ENCODE measurements at regions not wholly inside any gene's neighbourhood (a gene's known extent, or its start where the extent isn't known, plus 50 kb on each side); places are given as distances from the start of the nearest gene placed in this dataset.

DNA sequence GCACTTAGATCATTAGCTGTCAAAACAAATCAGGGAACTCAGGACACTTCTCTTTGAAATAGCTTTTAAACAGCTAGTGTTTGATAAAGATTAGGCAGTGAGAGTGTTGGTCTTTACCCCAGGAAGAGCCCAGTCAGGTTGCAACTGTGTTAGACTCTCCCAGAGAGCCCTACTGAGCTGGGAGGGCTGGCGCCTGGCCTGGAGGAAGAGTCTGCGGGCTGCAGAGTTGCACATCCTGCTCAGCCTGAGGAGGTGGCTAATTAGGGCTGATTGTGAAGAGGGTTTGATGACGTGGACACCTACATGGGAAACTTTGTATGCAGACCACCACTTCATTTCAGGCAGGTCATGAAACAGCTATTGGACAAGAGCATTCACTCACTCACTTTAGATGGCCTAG lies 112.0 kb downstream of the TMEM174 start:
- Histone ChIP-seq H2AFZ (ENCODE audit: low read depth, low read length) (no peak overlapping the region), H3K36me3 (ENCODE audit: control insufficient read depth in 2 of 2, extremely low read depth in 1 of 2, insufficient read depth in 2 of 2, low read length in 2 of 2) (no peaks in the 10 kb centered on the region), H3K79me2 (ENCODE audit: control insufficient read depth, insufficient read depth, low read length) (no peaks in the 10 kb centered on the region), H3K4me2 (ENCODE audit: insufficient read depth, low read length) (no peak overlapping the region), H3K4me3 (replicated peaks in 1 of 3; ENCODE audit: insufficient read depth in 1 of 3, low read depth in 1 of 3, low read length in 3 of 3) (no peak overlapping the region), H3K9ac (replicated peaks; ENCODE audit: extremely low read depth, insufficient read depth, low read length) (no peak overlapping the region), H3K4me1 (ENCODE audit: control insufficient read depth, extremely low read depth, insufficient read depth, low read length) (peaks cover 25% of the 10 kb centered on the region), H3K27ac (ENCODE audit: insufficient read depth, low read depth, low read length) (no peak overlapping the region), H3K9me1 (replicated peaks; ENCODE audit: control insufficient read depth, extremely low read depth, insufficient read depth, low read length) (no peaks in the 10 kb centered on the region), H4K20me1 (replicated peaks; ENCODE audit: control insufficient read depth, extremely low read depth, insufficient read depth, low read length) (no peaks in the 10 kb centered on the region), H3K9me3 (replicated peaks; ENCODE audit: control insufficient read depth, insufficient read depth, low read length) (no peaks in the 10 kb centered on the region), H3K27me3 (ENCODE audit: control insufficient read depth in 2 of 2, insufficient read depth in 2 of 2, low read length in 2 of 2) (peaks cover 14 to 27% of the 10 kb centered on the region in 2 experiments)
- POLR2A ChIA-PET: no interaction called here
- dilution Hi-C loops (cut with MboI; ENCODE audit: extremely low pct_ligation_motif_present, low sequenced_read_pairs): no loop called here
- intact Hi-C loops (cut with micrococcal nuclease): loop anchor here (5.0 kb wide), 1 partner anchor 68 kb away; no protein-coding TSS in a partner anchor
- DNase-seq (ENCODE audit: low read depth, low spot score) (no peak), FAIRE-seq (no peak)
- TF ChIP-seq POLR2A (IDR thresholded peaks at IDR 0.05; ENCODE audit: low read depth, low read length): no peak
- no peak for TF ChIP-seq GATA2 (IDR thresholded peaks at IDR 0.05; ENCODE audit: insufficient read depth, insufficient read length, low read depth, low read length)
- no peak for TF ChIP-seq MYC (IDR thresholded peaks at IDR 0.05; ENCODE audit: low read depth, low read length)
- TF ChIP-seq EZH2 (IDR thresholded peaks at IDR 0.05; ENCODE audit: borderline replicate concordance, low read depth, low read length, severe bottlenecking): no peak
- TF ChIP-seq FOS (IDR thresholded peaks at IDR 0.05; ENCODE audit: borderline replicate concordance, insufficient read depth, low read length): no peak
- TF ChIP-seq, protein P1, sequence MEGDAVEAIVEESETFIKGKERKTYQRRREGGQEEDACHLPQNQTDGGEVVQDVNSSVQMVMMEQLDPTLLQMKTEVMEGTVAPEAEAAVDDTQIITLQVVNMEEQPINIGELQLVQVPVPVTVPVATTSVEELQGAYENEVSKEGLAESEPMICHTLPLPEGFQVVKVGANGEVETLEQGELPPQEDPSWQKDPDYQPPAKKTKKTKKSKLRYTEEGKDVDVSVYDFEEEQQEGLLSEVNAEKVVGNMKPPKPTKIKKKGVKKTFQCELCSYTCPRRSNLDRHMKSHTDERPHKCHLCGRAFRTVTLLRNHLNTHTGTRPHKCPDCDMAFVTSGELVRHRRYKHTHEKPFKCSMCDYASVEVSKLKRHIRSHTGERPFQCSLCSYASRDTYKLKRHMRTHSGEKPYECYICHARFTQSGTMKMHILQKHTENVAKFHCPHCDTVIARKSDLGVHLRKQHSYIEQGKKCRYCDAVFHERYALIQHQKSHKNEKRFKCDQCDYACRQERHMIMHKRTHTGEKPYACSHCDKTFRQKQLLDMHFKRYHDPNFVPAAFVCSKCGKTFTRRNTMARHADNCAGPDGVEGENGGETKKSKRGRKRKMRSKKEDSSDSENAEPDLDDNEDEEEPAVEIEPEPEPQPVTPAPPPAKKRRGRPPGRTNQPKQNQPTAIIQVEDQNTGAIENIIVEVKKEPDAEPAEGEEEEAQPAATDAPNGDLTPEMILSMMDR (IDR thresholded peaks at IDR 0.05; ENCODE audit: extremely low read depth in 1 of 2, insufficient read depth in 1 of 2, low read depth in 1 of 2, low read length in 2 of 2): no peak
- TF ChIP-seq POLR2AphosphoS5 (IDR thresholded peaks at IDR 0.05; ENCODE audit: insufficient read depth, low read depth, low read length): no peak
- no peak for TF ChIP-seq JUN (IDR thresholded peaks at IDR 0.05; ENCODE audit: borderline replicate concordance, insufficient read depth, insufficient read length, low read depth)
- TF ChIP-seq, protein P2, sequence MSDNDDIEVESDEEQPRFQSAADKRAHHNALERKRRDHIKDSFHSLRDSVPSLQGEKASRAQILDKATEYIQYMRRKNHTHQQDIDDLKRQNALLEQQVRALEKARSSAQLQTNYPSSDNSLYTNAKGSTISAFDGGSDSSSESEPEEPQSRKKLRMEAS (IDR thresholded peaks at IDR 0.05; ENCODE audit: insufficient read depth, insufficient read length): no peak
- BruUV-seq (replicated peaks): no TSS peak
- CTCF ChIA-PET: interaction anchor here (1.5 kb wide), 1 partner anchor 69 kb away, joined by 7 read pairs; no protein-coding TSS in a partner anchor
